Smooth muscle cell (in vitro differentiated cells): ENCODE measurements at regions not wholly inside any gene's neighbourhood (a gene's known extent, or its start where the extent isn't known, plus 50 kb on each side); places are given as distances from the start of the nearest gene placed in this dataset.

ENCODE experiments used
- DNase-seq: peaks from one replicate; lab custom pipeline; 2025; ENCODE audit not compliant: unreplicated experiment; lab: John Stamatoyannopoulos, UW
- H2AFZ ChIP-seq: fragments of 200-600 bp; sonication (generic); 2 replicates; pipeline ENCODE4 v1.6.0; 2016; ENCODE audit warnings: antibody characterized with exemption, low read depth, mild to moderate bottlenecking
- H3F3A ChIP-seq: fragments of 200-600 bp; sonication (generic); 2 replicates; pipeline ENCODE4 v1.6.0; 2017; ENCODE audit warnings: antibody characterized with exemption, low read depth
- H3K27ac ChIP-seq: fragments of 200-600 bp; sonication (generic); 2 replicates; pipeline ENCODE4 v1.5.1; 2016; ENCODE audit warnings: low read depth, mild to moderate bottlenecking
- H3K27me3 ChIP-seq: fragments of 200-600 bp; sonication (generic); 2 replicates; pipeline ENCODE4 v1.6.1; 2016; ENCODE audit warnings: low read depth, mild to moderate bottlenecking
- H3K36me3 ChIP-seq: fragments of 200-600 bp; sonication (generic); 2 replicates; pipeline ENCODE4 v1.5.1; 2016; ENCODE audit warnings: low read depth
- H3K4me1 ChIP-seq: fragments of 200-600 bp; sonication (generic); 2 replicates; pipeline ENCODE4 v1.5.1; 2016; ENCODE audit warnings: low read depth
- H3K4me2 ChIP-seq: fragments of 200-600 bp; sonication (generic); 2 replicates; pipeline ENCODE4 v1.6.0; 2016; ENCODE audit warnings: mild to moderate bottlenecking
- H3K4me3 ChIP-seq: fragments of 200-600 bp; sonication (generic); 2 replicates; pipeline ENCODE4 v1.5.1; 2016; ENCODE audit warnings: mild to moderate bottlenecking
- H3K79me2 ChIP-seq: fragments of 200-600 bp; sonication (generic); 2 replicates; pipeline ENCODE4 v1.6.0; 2016; ENCODE audit warnings: low read depth, mild to moderate bottlenecking
- H3K9ac ChIP-seq: fragments of 200-600 bp; sonication (generic); 2 replicates; pipeline ENCODE4 v1.6.0; 2016; ENCODE audit warnings: low read depth
- H3K9me3 ChIP-seq: fragments of 200-600 bp; sonication (generic); replicated peaks from 2 replicates; pipeline ENCODE4 v1.5.1; 2016; ENCODE audit warnings: low read depth
- H4K20me1 ChIP-seq: fragments of 200-600 bp; sonication (generic); 2 replicates; pipeline ENCODE4 v1.6.0; 2016; ENCODE audit warnings: low read depth
- WGBS: methylation state at CpG from one replicate; pipeline ENCODE4 v1.1.7; 2016; ENCODE audit warnings: low lambda C conversion rate; 5-methylcytosine and 5-hydroxymethylcytosine counted together
- TF ChIP-seq, protein P1 (sequence below): fragments of 200-600 bp; sonication (generic); IDR thresholded peaks from 2 replicates; pipeline ENCODE4 v1.5.1; 2017; ENCODE audit warnings: borderline replicate concordance, mild to moderate bottlenecking, antibody characterized with exemption; ENCODE audit not compliant: insufficient read depth, poor library complexity, severe bottlenecking

DNA sequence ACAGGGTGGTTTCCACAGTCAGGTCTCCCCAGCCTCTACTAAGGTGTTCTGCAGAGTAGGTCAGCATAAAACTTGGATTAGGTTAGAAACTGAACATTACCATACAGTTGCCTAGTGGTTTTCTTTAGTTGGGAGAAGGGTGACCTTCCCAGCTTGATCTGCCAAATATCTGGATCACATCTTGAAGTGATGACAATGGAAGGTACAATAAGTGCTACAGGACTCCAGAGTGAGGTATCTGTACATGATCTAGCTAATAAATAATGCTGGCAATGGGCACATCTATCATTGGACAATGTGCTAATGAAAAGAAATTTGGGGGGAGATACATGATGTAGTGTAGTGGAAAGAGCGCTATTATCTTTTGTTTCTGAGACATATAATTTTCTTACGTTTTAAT lies 54.6 kb upstream of the ACVR1 start:
- H2AFZ ChIP-seq: no peak overlapping the region
- H3K4me3 ChIP-seq: no peak overlapping the region
- H3F3A ChIP-seq: no peaks in the 10 kb centered on the region
- H3K9ac ChIP-seq: no peak overlapping the region
- no peaks in the 10 kb centered on the region for H3K79me2 ChIP-seq
- no peaks in the 10 kb centered on the region for H3K27me3 ChIP-seq
- 68% methylated on average over 2 of the region's 2 CpGs for WGBS
- TF ChIP-seq, protein P1, sequence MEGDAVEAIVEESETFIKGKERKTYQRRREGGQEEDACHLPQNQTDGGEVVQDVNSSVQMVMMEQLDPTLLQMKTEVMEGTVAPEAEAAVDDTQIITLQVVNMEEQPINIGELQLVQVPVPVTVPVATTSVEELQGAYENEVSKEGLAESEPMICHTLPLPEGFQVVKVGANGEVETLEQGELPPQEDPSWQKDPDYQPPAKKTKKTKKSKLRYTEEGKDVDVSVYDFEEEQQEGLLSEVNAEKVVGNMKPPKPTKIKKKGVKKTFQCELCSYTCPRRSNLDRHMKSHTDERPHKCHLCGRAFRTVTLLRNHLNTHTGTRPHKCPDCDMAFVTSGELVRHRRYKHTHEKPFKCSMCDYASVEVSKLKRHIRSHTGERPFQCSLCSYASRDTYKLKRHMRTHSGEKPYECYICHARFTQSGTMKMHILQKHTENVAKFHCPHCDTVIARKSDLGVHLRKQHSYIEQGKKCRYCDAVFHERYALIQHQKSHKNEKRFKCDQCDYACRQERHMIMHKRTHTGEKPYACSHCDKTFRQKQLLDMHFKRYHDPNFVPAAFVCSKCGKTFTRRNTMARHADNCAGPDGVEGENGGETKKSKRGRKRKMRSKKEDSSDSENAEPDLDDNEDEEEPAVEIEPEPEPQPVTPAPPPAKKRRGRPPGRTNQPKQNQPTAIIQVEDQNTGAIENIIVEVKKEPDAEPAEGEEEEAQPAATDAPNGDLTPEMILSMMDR: no peak
- no peaks in the 10 kb centered on the region for H3K9me3 ChIP-seq
- peaks cover 5% of the 10 kb centered on the region for H3K4me1 ChIP-seq
- no peaks in the 10 kb centered on the region for H3K36me3 ChIP-seq
- H3K27ac ChIP-seq: no peak overlapping the region
- no peak overlapping the region for H3K4me2 ChIP-seq
- DNase-seq: no peak
- H4K20me1 ChIP-seq: no peaks in the 10 kb centered on the region

- Histone ChIP-seq H4K20me1 (no peaks in the 10 kb centered on the region), H3K27ac (no peak overlapping the region), H3K79me2 (no peaks in the 10 kb centered on the region), H3K9ac (no peak overlapping the region), H3K9me3 (no peaks in the 10 kb centered on the region), H2AFZ (no peak overlapping the region), H3F3A (no peaks in the 10 kb centered on the region), H3K27me3 (no peaks in the 10 kb centered on the region), H3K4me1 (peaks cover 5% of the 10 kb centered on the region), H3K36me3 (no peaks in the 10 kb centered on the region), H3K4me3 (no peak overlapping the region), H3K4me2 (no peak overlapping the region)
- 81% methylated on average over 5 of the region's 5 CpGs for WGBS
- TF ChIP-seq, protein P1: no peak
- DNase-seq: no peak
Observed at GRCh38 chr2:157929871-157930667, 53.9 kb upstream of the ACVR1 start.

DNA sequence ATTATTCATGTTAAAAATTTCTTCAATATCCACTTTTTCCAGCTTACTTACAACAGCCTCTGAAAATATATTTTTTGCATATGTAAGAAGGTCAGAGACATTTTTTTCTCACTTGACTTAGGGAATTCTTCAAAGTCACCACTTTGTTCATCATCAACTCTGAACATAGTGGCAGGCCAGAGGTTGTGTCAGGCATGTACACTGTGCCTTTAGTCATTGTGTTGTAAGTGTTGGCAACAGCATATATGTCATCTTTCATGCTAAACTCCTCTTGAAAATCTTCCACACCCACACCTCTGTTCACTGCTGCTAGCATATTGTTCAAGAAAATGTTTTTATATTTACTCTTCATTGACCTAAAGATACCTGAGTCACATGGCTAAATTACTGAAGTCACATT lies 52.2 kb upstream of the ACVR1 start:
- no peaks in the 10 kb centered on the region for H3K36me3 ChIP-seq
- H2AFZ ChIP-seq: no peak overlapping the region
- H3K27ac ChIP-seq: no peak overlapping the region
- no peak overlapping the region for H3K9ac ChIP-seq
- no peaks in the 10 kb centered on the region for H4K20me1 ChIP-seq
- H3K79me2 ChIP-seq: no peaks in the 10 kb centered on the region
- no peak for DNase-seq
- TF ChIP-seq, protein P1: no peak
- no peaks in the 10 kb centered on the region for H3K27me3 ChIP-seq
- peaks cover 4% of the 10 kb centered on the region for H3K4me1 ChIP-seq
- no peaks in the 10 kb centered on the region for H3F3A ChIP-seq
- no peak overlapping the region for H3K4me2 ChIP-seq
- no peak overlapping the region for H3K4me3 ChIP-seq
- H3K9me3 ChIP-seq: no peaks in the 10 kb centered on the region

DNA sequence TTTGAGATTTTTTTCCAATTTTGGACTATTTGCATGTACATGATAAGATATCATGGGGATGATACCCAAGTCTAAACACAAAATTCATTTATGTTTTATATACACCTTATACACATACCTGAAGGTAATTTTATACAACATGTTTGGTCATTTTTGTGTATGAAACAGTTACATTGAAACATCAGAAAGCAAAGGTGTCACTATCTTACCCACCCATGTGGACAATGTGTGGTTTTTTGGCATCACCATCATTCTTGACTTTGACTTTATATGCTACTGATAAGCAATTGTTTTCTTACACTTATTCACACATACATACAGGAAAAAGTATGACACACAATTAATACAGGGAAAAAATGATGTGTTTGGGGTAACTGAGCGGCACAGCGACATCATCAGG lies 51.0 kb upstream of the ACVR1 start:
- Histone ChIP-seq H4K20me1 (no peaks in the 10 kb centered on the region), H3K36me3 (no peaks in the 10 kb centered on the region), H3F3A (no peaks in the 10 kb centered on the region), H3K9me3 (no peaks in the 10 kb centered on the region), H3K4me1 (no peaks in the 10 kb centered on the region), H2AFZ (no peak overlapping the region), H3K4me3 (no peak overlapping the region), H3K4me2 (no peak overlapping the region), H3K79me2 (no peaks in the 10 kb centered on the region), H3K9ac (no peak overlapping the region), H3K27ac (no peak overlapping the region), H3K27me3 (no peaks in the 10 kb centered on the region)
- DNase-seq: no peak
- WGBS: 97% methylated on average over 2 of the region's 2 CpGs
- TF ChIP-seq, protein P1: no peak
